ENCODE measurements at regions not wholly inside any gene's neighbourhood (a gene's known extent, or its start where the extent isn't known, plus 50 kb on each side); places are given as distances from the start of the nearest gene placed in this dataset.

DNA sequence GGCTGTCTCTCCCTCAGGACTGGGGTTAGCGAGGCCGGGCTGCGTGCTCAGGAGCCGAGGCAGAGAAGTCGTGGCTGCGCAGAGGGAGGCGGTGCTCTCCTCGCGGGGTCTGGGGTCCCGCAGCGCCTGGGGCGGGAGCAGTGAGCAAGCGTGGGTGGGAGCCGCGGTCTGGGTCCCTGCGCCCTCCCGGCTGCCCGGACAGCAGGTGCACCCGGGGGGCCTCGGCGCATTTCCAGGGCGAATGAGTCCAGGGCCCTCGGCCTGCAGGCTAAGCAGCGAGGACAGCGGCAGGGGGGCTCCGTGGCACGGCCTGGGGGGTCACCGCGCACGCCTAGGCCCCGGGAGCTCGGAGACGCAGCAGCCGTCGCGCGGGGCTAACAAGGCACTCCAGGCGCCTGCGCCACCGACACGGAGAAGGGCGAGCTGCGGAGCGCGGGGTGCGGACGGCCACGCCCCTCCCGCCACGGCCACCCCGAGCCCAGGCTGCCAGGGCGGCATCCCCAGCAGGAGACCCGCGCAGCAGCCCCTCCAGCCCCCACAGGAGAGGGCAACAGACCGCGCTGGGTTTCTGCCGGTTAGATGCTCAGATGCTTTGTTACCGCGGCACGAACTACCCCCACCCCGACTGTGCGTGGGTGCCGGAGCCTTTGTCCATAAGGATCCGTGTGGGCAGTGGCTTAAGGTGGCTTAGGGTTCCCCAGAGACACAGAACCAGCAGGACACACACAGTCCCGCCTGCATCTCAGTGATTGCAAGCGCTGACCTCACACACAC, 117.7 kb upstream of the C14orf180 start:
- no peaks in the 10 kb centered on the region for H3K36me3 ChIP-seq (ENCODE audit: control insufficient read depth in 2 of 2, insufficient read depth in 1 of 2, low read length in 2 of 2)
- peak overlapping the region; percentile 43 for H3K4me3 ChIP-seq (ENCODE audit: low read depth, low read length)
- CTCF ChIA-PET, result interaction anchor here (0.6 to 0.7 kb wide), 2 partner anchors 366 to 1645 kb away, joined by 3 to 5 read pairs; no protein-coding TSS in a partner anchor
- no peaks in the 10 kb centered on the region; the same call in 1 of the 2 replicates for H3K4me1 ChIP-seq (ENCODE audit: control insufficient read depth, insufficient read depth, low read length)
- POLR2A ChIA-PET, result no interaction called here
- H3K27ac ChIP-seq (ENCODE audit: extremely low read depth, low read depth, low read length), result no peak overlapping the region
- H3K9me3 ChIP-seq (ENCODE audit: control insufficient read depth, insufficient read depth, low read depth, low read length), result no peaks in the 10 kb centered on the region
- TF ChIP-seq ZNF211 (tag by site-specific recombination; IDR thresholded peaks at IDR 0.05; ENCODE audit: low read depth) (no peak), REPIN1 (tag by site-specific recombination; IDR thresholded peaks at IDR 0.05; ENCODE audit: low read depth) (no peak), ZNF785 (tag by site-specific recombination; IDR thresholded peaks at IDR 0.05) (no peak), ZBTB7A (tag by site-specific recombination; IDR thresholded peaks at IDR 0.05; ENCODE audit: low read depth) (peak; percentile 57; the same call in 1 of the 2 replicates), ZNF138 (tag by site-specific recombination; IDR thresholded peaks at IDR 0.05; ENCODE audit: borderline replicate concordance) (no peak), ZBTB21 (tag by site-specific recombination; IDR thresholded peaks at IDR 0.05) (no peak), RBAK (tag by site-specific recombination; IDR thresholded peaks at IDR 0.05) (no peak), ZBTB20 (tag by site-specific recombination; IDR thresholded peaks at IDR 0.05) (peak; percentile 60), ZNF560 (tag by site-specific recombination; IDR thresholded peaks at IDR 0.05; ENCODE audit: borderline replicate concordance) (no peak), ZNF677 (tag by site-specific recombination; IDR thresholded peaks at IDR 0.05) (no peak), ZNF121 (tag by site-specific recombination; IDR thresholded peaks at IDR 0.05) (no peak), ZNF768 (tag by site-specific recombination; IDR thresholded peaks at IDR 0.05) (no peak), ZNF596 (tag by site-specific recombination; IDR thresholded peaks at IDR 0.05) (no peak), ZNF776 (tag by site-specific recombination; IDR thresholded peaks at IDR 0.05; ENCODE audit: borderline replicate concordance) (no peak), WT1 (tag by site-specific recombination; IDR thresholded peaks at IDR 0.05) (no peak), ZNF175 (tag by site-specific recombination; IDR thresholded peaks at IDR 0.05) (no peak)
- TF ChIP-seq, protein P1, sequence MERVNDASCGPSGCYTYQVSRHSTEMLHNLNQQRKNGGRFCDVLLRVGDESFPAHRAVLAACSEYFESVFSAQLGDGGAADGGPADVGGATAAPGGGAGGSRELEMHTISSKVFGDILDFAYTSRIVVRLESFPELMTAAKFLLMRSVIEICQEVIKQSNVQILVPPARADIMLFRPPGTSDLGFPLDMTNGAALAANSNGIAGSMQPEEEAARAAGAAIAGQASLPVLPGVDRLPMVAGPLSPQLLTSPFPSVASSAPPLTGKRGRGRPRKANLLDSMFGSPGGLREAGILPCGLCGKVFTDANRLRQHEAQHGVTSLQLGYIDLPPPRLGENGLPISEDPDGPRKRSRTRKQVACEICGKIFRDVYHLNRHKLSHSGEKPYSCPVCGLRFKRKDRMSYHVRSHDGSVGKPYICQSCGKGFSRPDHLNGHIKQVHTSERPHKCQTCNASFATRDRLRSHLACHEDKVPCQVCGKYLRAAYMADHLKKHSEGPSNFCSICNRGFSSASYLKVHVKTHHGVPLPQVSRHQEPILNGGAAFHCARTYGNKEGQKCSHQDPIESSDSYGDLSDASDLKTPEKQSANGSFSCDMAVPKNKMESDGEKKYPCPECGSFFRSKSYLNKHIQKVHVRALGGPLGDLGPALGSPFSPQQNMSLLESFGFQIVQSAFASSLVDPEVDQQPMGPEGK (tag by site-specific recombination; IDR thresholded peaks at IDR 0.05), result peak; percentile 81
- TF ChIP-seq, protein P2, sequence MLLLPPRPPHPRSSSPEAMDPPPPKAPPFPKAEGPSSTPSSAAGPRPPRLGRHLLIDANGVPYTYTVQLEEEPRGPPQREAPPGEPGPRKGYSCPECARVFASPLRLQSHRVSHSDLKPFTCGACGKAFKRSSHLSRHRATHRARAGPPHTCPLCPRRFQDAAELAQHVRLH (tag by site-specific recombination; IDR thresholded peaks at IDR 0.05), result no peak
- TF ChIP-seq, protein P3, sequence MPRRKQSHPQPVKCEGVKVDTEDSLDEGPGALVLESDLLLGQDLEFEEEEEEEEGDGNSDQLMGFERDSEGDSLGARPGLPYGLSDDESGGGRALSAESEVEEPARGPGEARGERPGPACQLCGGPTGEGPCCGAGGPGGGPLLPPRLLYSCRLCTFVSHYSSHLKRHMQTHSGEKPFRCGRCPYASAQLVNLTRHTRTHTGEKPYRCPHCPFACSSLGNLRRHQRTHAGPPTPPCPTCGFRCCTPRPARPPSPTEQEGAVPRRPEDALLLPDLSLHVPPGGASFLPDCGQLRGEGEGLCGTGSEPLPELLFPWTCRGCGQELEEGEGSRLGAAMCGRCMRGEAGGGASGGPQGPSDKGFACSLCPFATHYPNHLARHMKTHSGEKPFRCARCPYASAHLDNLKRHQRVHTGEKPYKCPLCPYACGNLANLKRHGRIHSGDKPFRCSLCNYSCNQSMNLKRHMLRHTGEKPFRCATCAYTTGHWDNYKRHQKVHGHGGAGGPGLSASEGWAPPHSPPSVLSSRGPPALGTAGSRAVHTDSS (tag by site-specific recombination; IDR thresholded peaks at IDR 0.05), result no peak
- TF ChIP-seq, protein P4, sequence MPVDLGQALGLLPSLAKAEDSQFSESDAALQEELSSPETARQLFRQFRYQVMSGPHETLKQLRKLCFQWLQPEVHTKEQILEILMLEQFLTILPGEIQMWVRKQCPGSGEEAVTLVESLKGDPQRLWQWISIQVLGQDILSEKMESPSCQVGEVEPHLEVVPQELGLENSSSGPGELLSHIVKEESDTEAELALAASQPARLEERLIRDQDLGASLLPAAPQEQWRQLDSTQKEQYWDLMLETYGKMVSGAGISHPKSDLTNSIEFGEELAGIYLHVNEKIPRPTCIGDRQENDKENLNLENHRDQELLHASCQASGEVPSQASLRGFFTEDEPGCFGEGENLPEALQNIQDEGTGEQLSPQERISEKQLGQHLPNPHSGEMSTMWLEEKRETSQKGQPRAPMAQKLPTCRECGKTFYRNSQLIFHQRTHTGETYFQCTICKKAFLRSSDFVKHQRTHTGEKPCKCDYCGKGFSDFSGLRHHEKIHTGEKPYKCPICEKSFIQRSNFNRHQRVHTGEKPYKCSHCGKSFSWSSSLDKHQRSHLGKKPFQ (tag by site-specific recombination; IDR thresholded peaks at IDR 0.05), result no peak
- TF ChIP-seq, protein P5, sequence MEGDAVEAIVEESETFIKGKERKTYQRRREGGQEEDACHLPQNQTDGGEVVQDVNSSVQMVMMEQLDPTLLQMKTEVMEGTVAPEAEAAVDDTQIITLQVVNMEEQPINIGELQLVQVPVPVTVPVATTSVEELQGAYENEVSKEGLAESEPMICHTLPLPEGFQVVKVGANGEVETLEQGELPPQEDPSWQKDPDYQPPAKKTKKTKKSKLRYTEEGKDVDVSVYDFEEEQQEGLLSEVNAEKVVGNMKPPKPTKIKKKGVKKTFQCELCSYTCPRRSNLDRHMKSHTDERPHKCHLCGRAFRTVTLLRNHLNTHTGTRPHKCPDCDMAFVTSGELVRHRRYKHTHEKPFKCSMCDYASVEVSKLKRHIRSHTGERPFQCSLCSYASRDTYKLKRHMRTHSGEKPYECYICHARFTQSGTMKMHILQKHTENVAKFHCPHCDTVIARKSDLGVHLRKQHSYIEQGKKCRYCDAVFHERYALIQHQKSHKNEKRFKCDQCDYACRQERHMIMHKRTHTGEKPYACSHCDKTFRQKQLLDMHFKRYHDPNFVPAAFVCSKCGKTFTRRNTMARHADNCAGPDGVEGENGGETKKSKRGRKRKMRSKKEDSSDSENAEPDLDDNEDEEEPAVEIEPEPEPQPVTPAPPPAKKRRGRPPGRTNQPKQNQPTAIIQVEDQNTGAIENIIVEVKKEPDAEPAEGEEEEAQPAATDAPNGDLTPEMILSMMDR (tag by site-specific recombination; IDR thresholded peaks at IDR 0.05), result no peak
- TF ChIP-seq, protein P6, sequence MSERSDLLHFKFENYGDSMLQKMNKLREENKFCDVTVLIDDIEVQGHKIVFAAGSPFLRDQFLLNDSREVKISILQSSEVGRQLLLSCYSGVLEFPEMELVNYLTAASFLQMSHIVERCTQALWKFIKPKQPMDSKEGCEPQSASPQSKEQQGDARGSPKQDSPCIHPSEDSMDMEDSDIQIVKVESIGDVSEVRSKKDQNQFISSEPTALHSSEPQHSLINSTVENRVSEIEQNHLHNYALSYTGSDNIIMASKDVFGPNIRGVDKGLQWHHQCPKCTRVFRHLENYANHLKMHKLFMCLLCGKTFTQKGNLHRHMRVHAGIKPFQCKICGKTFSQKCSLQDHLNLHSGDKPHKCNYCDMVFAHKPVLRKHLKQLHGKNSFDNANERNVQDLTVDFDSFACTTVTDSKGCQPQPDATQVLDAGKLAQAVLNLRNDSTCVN (tag by site-specific recombination; optimal IDR thresholded peaks at IDR 0.05), result peak; percentile 58
- TF ChIP-seq, protein P7, sequence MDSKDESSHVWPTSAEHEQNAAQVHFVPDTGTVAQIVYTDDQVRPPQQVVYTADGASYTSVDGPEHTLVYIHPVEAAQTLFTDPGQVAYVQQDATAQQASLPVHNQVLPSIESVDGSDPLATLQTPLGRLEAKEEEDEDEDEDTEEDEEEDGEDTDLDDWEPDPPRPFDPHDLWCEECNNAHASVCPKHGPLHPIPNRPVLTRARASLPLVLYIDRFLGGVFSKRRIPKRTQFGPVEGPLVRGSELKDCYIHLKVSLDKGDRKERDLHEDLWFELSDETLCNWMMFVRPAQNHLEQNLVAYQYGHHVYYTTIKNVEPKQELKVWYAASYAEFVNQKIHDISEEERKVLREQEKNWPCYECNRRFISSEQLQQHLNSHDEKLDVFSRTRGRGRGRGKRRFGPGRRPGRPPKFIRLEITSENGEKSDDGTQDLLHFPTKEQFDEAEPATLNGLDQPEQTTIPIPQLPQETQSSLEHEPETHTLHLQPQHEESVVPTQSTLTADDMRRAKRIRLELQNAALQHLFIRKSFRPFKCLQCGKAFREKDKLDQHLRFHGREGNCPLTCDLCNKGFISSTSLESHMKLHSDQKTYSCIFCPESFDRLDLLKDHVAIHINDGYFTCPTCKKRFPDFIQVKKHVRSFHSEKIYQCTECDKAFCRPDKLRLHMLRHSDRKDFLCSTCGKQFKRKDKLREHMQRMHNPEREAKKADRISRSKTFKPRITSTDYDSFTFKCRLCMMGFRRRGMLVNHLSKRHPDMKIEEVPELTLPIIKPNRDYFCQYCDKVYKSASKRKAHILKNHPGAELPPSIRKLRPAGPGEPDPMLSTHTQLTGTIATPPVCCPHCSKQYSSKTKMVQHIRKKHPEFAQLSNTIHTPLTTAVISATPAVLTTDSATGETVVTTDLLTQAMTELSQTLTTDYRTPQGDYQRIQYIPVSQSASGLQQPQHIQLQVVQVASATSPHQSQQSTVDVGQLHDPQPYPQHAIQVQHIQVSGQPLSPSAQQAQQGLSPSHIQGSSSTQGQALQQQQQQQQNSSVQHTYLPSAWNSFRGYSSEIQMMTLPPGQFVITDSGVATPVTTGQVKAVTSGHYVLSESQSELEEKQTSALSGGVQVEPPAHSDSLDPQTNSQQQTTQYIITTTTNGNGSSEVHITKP (tag by site-specific recombination; IDR thresholded peaks at IDR 0.05), result no peak

All from HEK293 (cell line).